NCI-H460 (cell line): ENCODE measurements at regions not wholly inside any gene's neighbourhood (a gene's known extent, or its start where the extent isn't known, plus 50 kb on each side); places are given as distances from the start of the nearest gene placed in this dataset.
"Not testable (repeated sequence)": the region's sequence is repeated elsewhere in the genome, so short reads cannot be mapped to it uniquely, and the experiment has no call there.

Experiments
- DNase-seq: peaks from one replicate; pipeline ENCODE4 v3.0.0-alpha.2; 2016; ENCODE audit warnings: low read depth; ENCODE audit errors: extremely low read depth

DNA sequence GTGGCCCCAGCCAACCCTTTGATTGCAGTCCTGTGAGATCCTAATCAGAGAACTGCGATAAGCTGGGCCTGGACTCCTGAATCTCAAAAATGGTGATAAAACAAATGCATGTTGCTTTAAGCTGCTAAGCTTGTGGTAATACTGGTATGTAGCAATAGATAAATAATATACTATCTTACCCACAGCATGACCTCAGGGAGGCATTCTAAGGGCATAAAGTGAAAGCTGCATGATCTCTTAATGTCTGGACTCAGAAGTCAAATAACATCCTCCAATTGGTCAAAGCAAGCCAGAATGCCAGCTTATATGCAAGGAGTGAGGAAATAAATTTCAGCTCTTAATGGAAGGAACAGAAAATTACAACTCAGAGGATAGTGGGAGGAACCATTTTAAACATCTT is 246.1 kb downstream of the FSIP2 start:
- peak; percentile 49 for DNase-seq

DNA sequence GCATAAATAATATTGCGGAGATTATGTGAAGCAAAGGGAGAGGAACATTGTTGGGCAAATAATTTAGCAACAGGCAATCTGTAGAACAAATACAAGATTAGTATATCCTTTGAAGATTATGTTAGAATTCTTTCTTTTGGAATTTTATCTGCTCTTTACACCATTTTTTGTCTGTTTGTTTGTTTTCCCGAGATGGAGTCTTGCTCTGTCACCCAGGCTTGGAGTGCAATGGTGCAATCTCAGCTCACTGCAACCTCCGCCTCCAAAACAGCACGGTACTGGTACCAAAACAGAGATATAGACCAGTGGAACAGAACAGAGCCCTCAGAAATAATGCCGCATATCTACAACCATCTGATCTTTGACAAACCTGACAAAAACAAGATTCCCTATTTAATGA is 250.3 kb downstream of the FSIP2 start:
- DNase-seq, result not testable (repeated sequence)

DNA sequence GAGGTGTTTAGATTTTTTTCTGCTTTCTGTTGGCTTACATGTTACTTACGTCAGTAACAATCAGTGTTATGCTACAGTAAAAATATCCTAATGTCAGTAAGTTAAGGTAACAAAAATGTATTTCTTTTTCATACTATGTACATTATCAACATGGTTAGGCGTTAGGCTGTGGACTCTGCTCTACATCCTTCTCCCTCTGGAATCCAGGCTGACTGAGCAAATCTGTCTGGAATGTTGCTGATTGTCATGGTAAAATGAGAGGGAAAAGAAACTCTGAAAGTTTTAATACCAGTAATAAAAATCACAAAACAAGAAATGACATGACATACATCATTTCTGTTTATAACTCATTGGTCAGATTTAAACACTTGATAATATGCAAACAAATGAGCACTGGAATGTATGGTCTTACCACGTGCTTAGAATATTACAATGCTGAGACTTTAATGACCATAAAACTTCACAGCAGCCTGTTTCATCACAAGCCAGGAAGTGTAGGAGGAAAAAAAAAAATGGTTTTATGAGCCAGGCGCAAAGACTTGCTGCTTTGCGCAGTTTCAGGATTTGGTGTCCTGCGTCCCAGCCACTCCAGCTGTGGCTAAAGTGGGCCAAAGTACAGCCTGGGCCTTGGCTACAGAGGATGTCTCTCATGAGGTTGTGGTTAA is 252.4 kb downstream of the FSIP2 start:
- no peak for DNase-seq

DNA sequence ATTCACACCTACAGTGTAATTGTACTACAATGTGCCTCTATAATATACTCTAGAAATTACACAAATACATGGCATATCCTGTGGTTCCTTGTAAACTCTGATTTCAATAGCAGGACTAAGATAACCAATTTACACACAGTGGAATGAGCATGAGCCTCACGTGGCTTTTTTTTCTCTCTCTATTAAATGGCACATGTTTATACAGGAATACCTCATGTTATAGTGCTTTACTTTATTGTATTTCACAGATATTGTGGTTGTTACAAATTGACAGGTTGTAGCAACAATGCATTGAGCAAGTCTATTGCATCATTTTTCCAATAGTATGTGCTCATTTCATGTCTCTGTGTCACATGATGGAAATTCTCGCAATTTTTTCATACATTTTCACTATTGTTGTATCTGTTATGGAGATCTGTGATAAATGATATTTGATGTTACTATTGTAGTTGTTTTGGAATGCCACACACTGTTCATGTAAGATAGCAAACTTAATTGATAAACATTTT is 260.0 kb downstream of the FSIP2 start:
- DNase-seq, result no peak

- DNase-seq, result no peak
Observed at GRCh38 chr2:186009341-186009740, 270.7 kb downstream of the FSIP2 start.

GRCh38 chr2:186017278-186017677 is 278.7 kb downstream of the FSIP2 start:
- no peak for DNase-seq

DNA sequence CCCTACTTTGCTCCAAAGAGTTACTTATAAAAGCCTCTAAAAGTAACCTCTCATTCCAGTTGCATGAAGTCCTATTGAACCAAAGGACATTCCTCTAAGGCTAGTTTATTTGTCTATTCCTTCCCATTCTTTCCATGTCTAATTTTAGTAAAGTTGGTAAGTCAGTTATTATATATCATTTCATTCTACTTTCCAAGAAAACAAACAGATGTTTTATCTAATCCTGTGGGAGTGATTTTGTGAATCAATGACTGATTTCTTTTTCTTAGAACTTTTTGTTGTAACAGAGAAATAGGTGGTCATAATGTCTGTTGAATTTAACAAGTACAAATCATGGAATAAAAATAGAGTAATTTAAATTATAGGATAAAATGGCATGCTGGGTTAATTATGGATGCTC is 286.3 kb downstream of the FSIP2 start:
- no peak for DNase-seq

- DNase-seq, result no peak
Observed at GRCh38 chr2:186027922-186028321, 289.3 kb downstream of the FSIP2 start.

DNA sequence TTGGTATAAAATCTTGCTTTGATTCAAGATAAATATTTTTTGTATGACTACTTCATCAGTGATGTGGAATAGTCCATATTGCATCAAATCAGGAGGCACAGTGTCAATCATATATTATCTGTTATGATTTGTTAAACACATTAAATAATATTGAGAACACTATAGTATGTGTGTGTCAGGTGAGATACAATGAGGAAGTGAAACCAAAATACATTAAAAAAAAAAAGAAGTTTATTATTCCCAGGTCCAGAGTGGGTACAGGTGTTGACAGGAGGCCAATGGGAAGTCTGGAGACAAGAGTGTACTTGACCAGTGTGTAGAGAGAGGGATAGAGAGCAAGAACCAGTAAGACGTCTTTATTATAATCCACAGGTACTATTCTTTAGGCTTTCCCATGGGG is 292.6 kb downstream of the FSIP2 start:
- no peak for DNase-seq

DNA sequence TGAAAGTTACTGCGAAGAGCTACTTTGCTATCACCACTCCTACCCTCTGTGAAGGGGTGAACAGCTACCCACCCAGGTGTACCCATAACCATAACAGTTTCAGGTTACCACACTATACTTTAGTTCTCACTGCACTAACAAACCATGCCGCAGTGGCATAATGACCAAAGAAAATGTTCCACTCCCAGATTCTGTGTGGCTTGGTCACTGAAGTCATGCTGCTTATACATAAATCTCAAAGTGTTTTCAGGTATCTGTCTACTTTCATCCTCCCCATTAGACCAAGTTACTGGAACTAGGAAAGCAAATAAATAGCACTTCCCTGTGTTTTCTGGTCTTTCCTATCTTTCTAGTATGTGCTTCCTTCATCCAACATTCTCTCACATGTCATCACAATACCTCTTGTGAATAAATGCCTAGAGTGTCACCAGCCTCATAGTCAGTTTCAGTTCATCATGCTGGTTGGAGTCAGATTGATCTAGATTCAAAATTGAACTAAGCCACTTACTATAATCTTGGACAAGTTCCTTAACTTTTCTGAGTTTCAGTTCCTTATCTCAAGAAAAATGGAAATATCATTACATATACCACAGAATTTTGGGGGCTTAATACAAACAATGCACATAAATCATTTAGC is 293.6 kb downstream of the FSIP2 start:
- DNase-seq, result no peak

DNA sequence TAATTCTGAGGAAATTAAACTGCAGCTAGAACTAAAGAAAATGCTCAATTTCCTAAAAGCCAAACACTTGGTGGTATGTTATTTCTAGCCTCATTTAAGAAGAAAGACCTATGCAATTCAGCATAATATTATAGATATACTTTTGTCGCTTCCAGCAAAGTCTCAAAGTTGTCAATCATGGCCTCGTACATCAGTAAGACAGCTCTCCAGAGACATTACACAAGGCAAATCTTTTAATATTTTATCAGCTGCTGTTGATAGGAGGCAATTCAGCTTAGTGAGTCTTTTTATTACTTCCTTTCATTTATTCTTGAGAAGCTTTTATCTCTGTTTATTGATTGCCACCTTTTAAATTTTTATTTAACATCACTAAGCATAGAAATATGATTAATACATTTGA is 294.3 kb downstream of the FSIP2 start:
- no peak for DNase-seq

DNA sequence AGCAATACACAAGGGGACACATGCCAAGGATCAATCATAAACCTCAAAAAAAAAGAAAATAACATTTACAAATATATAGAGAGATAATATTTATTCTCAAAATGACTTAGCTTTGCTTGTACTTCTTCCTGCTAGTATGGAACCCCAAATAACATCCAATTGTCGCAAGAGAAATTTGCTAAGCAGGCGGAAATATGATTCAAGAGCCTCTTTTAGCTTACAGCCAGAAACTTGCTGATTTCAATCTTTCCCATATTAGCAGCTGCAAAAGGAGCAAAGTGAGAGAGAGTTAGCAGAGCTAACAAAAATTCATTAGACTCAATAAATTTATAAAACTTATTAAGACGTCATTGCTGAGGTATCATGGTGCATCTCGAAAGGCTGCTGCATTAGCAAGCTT is 294.9 kb downstream of the FSIP2 start:
- no peak for DNase-seq

- DNase-seq, result no peak
Observed at GRCh38 chr2:186036862-186037449, 298.4 kb downstream of the FSIP2 start.

DNA sequence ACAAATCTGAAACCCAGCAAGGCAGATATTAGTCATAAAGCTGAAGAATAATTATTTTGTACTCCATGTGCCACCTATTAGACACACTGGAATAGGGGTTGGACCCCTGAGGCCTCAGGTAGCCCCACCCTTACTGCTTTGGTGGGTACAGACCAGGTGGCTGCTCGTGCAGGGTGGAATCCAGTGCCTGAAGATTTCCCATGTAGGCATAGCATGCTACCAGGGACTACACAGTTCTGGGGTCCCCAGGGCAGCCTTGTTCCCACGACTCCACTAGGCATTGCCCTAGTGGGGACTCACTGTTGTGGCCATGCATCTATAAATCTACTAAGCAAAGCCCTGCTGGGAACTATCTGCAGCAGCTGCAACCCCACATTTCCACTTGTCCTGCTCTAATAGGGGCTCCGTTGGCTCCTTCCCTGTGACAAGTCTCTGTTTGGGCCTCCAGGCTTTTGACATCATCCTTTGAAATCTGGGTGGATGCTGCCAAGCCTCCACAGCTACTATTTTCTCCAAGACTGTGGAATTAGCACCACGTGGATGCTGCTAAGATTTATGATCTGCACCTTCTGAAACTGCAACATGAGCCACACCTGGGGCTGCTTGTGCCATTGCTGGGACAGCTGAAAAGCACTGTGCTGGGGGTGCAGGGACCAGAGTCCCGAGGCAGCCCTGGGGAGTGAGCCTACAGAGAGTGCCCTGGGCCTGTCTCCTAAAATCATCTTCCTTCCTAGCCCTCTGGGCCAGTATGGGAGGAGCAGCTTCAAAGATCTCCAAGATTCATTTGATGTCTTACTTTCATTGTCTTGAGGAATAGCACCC is 303.8 kb downstream of the FSIP2 start:
- no peak for DNase-seq

DNA sequence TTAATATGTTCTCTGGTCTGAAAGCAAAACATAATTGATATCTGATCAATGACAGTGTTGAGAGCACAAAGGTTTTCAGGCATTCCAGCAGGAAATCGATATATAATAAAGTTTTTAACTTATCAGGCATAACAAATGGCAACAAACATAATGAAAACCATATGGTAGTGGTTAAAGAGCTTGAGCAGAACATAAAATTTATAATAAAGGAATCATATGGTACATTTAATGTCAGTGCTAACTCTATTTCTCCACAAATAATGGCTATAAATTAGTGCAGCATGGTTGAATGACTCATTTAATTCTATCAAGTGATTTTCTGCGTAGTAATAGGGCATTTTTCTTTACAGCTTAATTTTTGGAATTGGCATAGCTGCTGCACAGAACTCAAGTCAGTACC is 306.2 kb downstream of the FSIP2 start:
- DNase-seq, result no peak

GRCh38 chr2:186052930-186053329 is 314.3 kb downstream of the FSIP2 start:
- DNase-seq, result no peak

DNA sequence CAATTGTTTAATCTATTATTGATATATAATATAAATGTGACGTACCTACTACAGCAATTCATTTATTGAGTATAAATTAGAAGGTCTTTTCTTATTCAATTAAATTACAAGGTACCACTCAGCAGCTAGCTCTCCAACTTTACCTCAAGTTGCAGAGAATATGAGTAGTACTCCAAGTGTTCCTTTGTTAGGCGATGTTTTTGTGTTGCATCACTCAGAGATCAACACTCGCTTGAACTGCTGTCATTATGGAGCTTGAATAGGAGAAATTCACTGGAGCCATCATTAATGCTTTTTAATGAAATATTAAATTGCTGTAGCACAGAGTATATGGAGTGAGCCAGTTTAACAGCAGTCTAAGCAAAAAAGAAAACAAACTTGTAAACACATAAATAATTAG is 320.0 kb downstream of the FSIP2 start:
- DNase-seq, result no peak

- DNase-seq, result no peak
Observed at GRCh38 chr2:186059096-186059495, 320.5 kb downstream of the FSIP2 start.

- no peak for DNase-seq
Observed at GRCh38 chr2:186060744-186061440, 322.3 kb downstream of the FSIP2 start.

DNA sequence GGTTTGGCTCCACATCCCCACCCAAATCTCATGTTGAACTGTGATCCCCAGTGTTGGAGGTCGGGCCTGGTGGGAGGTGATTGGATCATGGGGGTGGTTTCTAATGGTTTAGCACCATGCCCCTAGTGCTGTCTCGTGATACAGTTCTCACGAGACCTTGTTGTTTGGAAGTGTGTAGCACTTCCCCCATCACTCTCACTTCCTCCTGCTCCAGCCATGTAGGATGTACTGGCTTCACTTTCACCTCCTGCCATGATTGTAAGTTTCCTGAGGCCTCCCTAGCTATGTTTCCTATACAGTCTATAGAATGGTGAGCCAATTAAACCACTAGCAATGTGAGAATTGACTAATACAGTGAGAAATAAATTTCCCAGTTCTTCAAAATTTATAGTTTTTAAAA is 325.9 kb downstream of the FSIP2 start:
- DNase-seq, result no peak

DNA sequence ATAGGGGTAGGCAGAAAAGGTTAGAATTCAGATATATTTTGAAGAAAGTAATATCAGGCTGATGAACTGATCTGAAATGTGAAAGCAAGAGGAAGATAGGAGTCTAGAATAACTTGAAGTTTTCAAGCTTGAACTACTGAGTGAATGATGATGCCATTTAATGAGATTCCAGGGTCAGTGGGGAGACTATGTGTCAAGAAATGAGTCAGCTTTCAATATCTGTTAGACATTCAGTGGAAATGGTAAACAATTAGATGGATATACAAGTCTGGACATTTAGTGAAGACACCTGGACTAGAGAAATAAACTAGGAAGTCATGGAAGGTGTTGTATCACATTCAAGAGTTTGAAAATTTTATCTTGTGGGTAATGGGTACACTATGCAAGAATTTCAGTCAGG is 326.9 kb downstream of the FSIP2 start:
- DNase-seq, result no peak
